Panc1 (cell line): ENCODE measurements at regions not wholly inside any gene's neighbourhood (a gene's known extent, or its start where the extent isn't known, plus 50 kb on each side); places are given as distances from the start of the nearest gene placed in this dataset.

ENCODE experiments used
- ATAC-seq: fragments of 200-7000 bp; cut with Tn5 transposase; 2 replicates; pipeline ENCODE4 v1.9.1; 2020; ENCODE audit warnings: mild to moderate bottlenecking, moderate library complexity
- BruUV-seq: library from RNA; stranded (reverse); fragments of 400-500 nt; replicated peaks from 2 replicates; lab custom pipeline; 2021; lab: Mats Ljungman, UMichigan
- CTCF ChIA-PET: fragments of 300-600 bp; sonication (Branson Sonifier 250); formaldehyde crosslinking; loops from one replicate; lab custom pipeline; 2022; ENCODE audit warnings: antibody characterized with exemption; lab: Charles Lee
- POLR2A ChIA-PET: fragments of 300-600 bp; sonication (Branson Sonifier 250); formaldehyde crosslinking; loops from one replicate; lab custom pipeline; 2022; ENCODE audit warnings: antibody characterized with exemption; lab: Charles Lee
- DNase-seq: peaks from one replicate; pipeline ENCODE4 v3.0.0-alpha.2; 2010; ENCODE audit warnings: low read depth, low spot score
- H3K27ac ChIP-seq: 2 replicates; pipeline ENCODE4 v1.5.1; 2011; ENCODE audit warnings: mild to moderate bottlenecking, low read length, inconsistent platforms
- H3K27me3 ChIP-seq: fragments of 200-500 bp; sonication (Bioruptor generic); 2 replicates; pipeline ENCODE4 v1.6.0; 2014; ENCODE audit warnings: low read length, inconsistent platforms; ENCODE audit not compliant: control insufficient read depth, insufficient read depth
- H3K36me3 ChIP-seq: fragments of 200-500 bp; sonication (Bioruptor generic); 2 replicates; pipeline ENCODE4 v1.5.1; 2014; ENCODE audit warnings: inconsistent platforms, mild to moderate bottlenecking, low read length, moderate library complexity; ENCODE audit not compliant: control insufficient read depth, insufficient read depth
- H3K4me1 ChIP-seq: 2 replicates; pipeline ENCODE4 v1.5.1; 2011; ENCODE audit warnings: inconsistent platforms, mild to moderate bottlenecking, low read length, moderate library complexity; ENCODE audit not compliant: control insufficient read depth, insufficient read depth
- H3K4me3 ChIP-seq, 2 experiments: 2 replicates each; pipeline ENCODE4 v1.5.1; 2011 to 2012; ENCODE audit warnings: low read depth in 2 of 2, low read length in 2 of 2, mild to moderate bottlenecking in 2 of 2, inconsistent platforms in 1 of 2, moderate library complexity in 1 of 2
- H3K9me3 ChIP-seq: fragments of 200-500 bp; sonication (Bioruptor generic); 2 replicates; pipeline ENCODE4 v1.5.1; 2014; ENCODE audit warnings: low read depth, mild to moderate bottlenecking, inconsistent platforms, low read length, moderate library complexity; ENCODE audit not compliant: control insufficient read depth, insufficient read depth
- POLR2AphosphoS5 ChIP-seq: IDR thresholded peaks from 2 replicates; pipeline ENCODE4 v1.6.1; 2012; ENCODE audit warnings: mild to moderate bottlenecking, low read depth, low read length, moderate library complexity
- REST ChIP-seq, 2 experiments: IDR thresholded peaks; 2 replicates each; pipeline ENCODE4 v1.6.1; 2011 to 2012; ENCODE audit warnings: low read depth in 2 of 2, control low read depth in 1 of 2, low read length in 1 of 2, mild to moderate bottlenecking in 1 of 2, moderate library complexity in 1 of 2; ENCODE audit not compliant: insufficient read depth in 1 of 2
- SIN3A ChIP-seq: IDR thresholded peaks from 2 replicates; pipeline ENCODE4 v1.6.1; 2012; ENCODE audit warnings: low read depth, mild to moderate bottlenecking, low read length, moderate library complexity, borderline replicate concordance; ENCODE audit not compliant: insufficient read depth
- TCF7L2 ChIP-seq: IDR thresholded peaks from 2 replicates; pipeline ENCODE4 v1.6.1; 2011; ENCODE audit warnings: mild to moderate bottlenecking, low read depth, low read length, inconsistent platforms
- in situ Hi-C: cut with HindIII; loops from 2 replicates; pipeline ENCODE4 v1.10.0; 2016; ENCODE audit warnings: low sequenced_read_pairs, low pct_unique_long_range_greater_than_20kb
- intact Hi-C: fragments of 100-400 bp; cut with micrococcal nuclease; formaldehyde crosslinking; loops from one replicate; pipeline ENCODE4 v1.10.0; 2022; ENCODE audit not compliant: unreplicated experiment
- TF ChIP-seq, protein P1 (sequence below): fragments of 450-650 bp; IDR thresholded peaks from 2 replicates; pipeline ENCODE4 v1.5.1; 2017; ENCODE audit warnings: mild to moderate bottlenecking

- H3K9me3 ChIP-seq, result no peaks in the 10 kb centered on the region
- no peak for TF ChIP-seq REST (IDR thresholded peaks at IDR 0.05; ENCODE audit: insufficient read depth in 1 of 2, low read depth in 2 of 2, low read length in 1 of 2)
- TF ChIP-seq SIN3A, result no peak
- no peak for TF ChIP-seq TCF7L2
- TF ChIP-seq POLR2AphosphoS5, result no peak
- TF ChIP-seq, protein P1, sequence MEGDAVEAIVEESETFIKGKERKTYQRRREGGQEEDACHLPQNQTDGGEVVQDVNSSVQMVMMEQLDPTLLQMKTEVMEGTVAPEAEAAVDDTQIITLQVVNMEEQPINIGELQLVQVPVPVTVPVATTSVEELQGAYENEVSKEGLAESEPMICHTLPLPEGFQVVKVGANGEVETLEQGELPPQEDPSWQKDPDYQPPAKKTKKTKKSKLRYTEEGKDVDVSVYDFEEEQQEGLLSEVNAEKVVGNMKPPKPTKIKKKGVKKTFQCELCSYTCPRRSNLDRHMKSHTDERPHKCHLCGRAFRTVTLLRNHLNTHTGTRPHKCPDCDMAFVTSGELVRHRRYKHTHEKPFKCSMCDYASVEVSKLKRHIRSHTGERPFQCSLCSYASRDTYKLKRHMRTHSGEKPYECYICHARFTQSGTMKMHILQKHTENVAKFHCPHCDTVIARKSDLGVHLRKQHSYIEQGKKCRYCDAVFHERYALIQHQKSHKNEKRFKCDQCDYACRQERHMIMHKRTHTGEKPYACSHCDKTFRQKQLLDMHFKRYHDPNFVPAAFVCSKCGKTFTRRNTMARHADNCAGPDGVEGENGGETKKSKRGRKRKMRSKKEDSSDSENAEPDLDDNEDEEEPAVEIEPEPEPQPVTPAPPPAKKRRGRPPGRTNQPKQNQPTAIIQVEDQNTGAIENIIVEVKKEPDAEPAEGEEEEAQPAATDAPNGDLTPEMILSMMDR, result no peak
- DNase-seq, result no peak
- no peak overlapping the region for H3K27ac ChIP-seq
- H3K4me3 ChIP-seq, result no peak overlapping the region
- intact Hi-C loops (no loop called here), in situ Hi-C loops (no loop called here)
- no peak for ATAC-seq
- H3K27me3 ChIP-seq, result 0 out of 2 replicates have a peak, but pooled peaks cover 2% of the 10 kb centered on the region
- no peaks in the 10 kb centered on the region for H3K4me1 ChIP-seq
- BruUV-seq, result no TSS peak
- no peaks in the 10 kb centered on the region for H3K36me3 ChIP-seq
- ChIA-PET POLR2A (no interaction called here), CTCF (no interaction called here)
Observed at GRCh38 chr5:167912941-167913665, 378.3 kb upstream of the WWC1 start.

DNA sequence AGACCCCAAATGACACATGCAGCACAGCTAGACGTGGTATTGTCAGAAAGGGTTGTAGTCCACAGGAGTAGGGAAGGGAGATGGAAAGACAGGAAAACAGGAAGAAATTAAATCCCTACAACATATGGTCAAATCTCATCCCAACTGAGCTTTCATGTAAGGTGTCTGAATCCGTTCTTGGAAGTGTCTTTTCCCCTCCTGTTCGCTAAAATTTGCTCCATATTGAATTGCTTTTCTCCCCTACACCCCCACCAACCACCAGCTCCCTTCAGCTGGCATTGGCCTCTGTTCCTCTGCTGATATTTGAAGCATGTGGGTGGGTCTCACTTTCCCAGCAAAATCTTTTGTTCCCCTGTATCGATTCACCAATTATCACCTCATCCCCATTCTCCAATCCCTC is 376.2 kb upstream of the WWC1 start:
- Histone ChIP-seq H3K36me3 (no peaks in the 10 kb centered on the region), H3K27ac (no peak overlapping the region), H3K4me1 (no peaks in the 10 kb centered on the region), H3K9me3 (no peaks in the 10 kb centered on the region), H3K4me3 (no peak overlapping the region), H3K27me3 (no peaks in the 10 kb centered on the region)
- intact Hi-C loops, result no loop called here
- TF ChIP-seq SIN3A (no peak), REST (IDR thresholded peaks at IDR 0.05; ENCODE audit: insufficient read depth in 1 of 2, low read depth in 2 of 2, low read length in 1 of 2) (no peak), POLR2AphosphoS5 (no peak), TCF7L2 (no peak)
- TF ChIP-seq, protein P1, result no peak
- DNase-seq, result no peak
- in situ Hi-C loops, result no loop called here
- no TSS peak for BruUV-seq
- ChIA-PET POLR2A (no interaction called here), CTCF (no interaction called here)
- ATAC-seq, result no peak
